ENCODE measurements at regions not wholly inside any gene's neighbourhood (a gene's known extent, or its start where the extent isn't known, plus 50 kb on each side); places are given as distances from the start of the nearest gene placed in this dataset.
A peak's percentile ranks its signal among the peaks of the same experiment; 100 is the strongest.

- no peak for TF ChIP-seq POLR2A (IDR thresholded peaks at IDR 0.05)
- no peak for TF ChIP-seq CTCF (IDR thresholded peaks at IDR 0.05)
- Histone ChIP-seq H3K4me3 (no peak overlapping the region), H3K36me3 (no peaks in the 10 kb centered on the region), H3K4me1 (no peaks in the 10 kb centered on the region), H3K9me3 (no peaks in the 10 kb centered on the region), H3K27me3 (no peaks in the 10 kb centered on the region), H3K27ac (no peak overlapping the region)
- intact Hi-C loops (cut with DNase I; ENCODE audit: low total_unique reads), result loop anchor here (10.0 kb wide), 1 partner anchor 104 kb away; the partner anchor contains the start of gene RAMP3
- DNase-seq, result no peak
Observed at GRCh38 chr7:45259227-45259596, 101.6 kb downstream of the RAMP3 start.

- DNase-seq, result peak in 1 of 2 donors; percentile 43
- Histone ChIP-seq H3K27ac (no peak overlapping the region), H3K4me1 (no peaks in the 10 kb centered on the region), H3K4me3 (no peak overlapping the region), H3K27me3 (no peaks in the 10 kb centered on the region), H3K36me3 (no peaks in the 10 kb centered on the region), H3K9me3 (no peaks in the 10 kb centered on the region)
- TF ChIP-seq POLR2A (IDR thresholded peaks at IDR 0.05) (no peak), CTCF (IDR thresholded peaks at IDR 0.05) (peak; percentile 78 to 91 (median 82))
- intact Hi-C loops (cut with DNase I; ENCODE audit: low total_unique reads), result loop anchor here (10.0 kb wide), 1 partner anchor 105 kb away; the partner anchor contains the start of gene RAMP3
Observed at GRCh38 chr7:45259966-45260646, 102.5 kb downstream of the RAMP3 start.

GRCh38 chr7:45267262-45267661 lies 109.7 kb downstream of the RAMP3 start:
- intact Hi-C loops (cut with DNase I; ENCODE audit: low total_unique reads), result no loop called here

DNA sequence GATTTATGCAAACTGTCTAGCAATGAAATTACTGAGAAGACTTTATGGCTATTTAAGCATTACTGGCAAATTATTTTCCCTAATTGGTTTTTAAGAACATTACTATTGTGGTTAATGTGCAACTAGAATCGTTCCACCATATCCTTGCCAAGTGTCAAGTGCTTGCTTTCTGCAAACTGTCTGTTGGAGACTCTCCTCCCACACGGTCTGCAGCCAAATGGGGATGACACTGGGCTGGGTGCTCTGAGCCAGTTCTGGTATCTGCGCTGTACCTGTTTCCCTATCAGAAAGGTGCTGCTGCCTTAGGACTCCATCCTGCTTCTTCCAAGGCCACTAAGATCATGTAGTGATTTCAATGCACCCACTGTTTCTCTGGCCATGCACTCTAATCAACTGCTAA lies 110.4 kb downstream of the RAMP3 start:
- no peak for DNase-seq
- intact Hi-C loops (cut with DNase I; ENCODE audit: low total_unique reads), result no loop called here
- Histone ChIP-seq H3K4me3 (no peak overlapping the region), H3K9me3 (no peaks in the 10 kb centered on the region), H3K4me1 (no peaks in the 10 kb centered on the region), H3K27me3 (no peaks in the 10 kb centered on the region), H3K27ac (no peak overlapping the region), H3K36me3 (no peaks in the 10 kb centered on the region)
- TF ChIP-seq CTCF (IDR thresholded peaks at IDR 0.05) (no peak), POLR2A (IDR thresholded peaks at IDR 0.05) (no peak)

More at GRCh38 chr7:45267262-45267661, 109.7 kb downstream of the RAMP3 start:
- DNase-seq, result no peak
- Histone ChIP-seq H3K4me1 (no peaks in the 10 kb centered on the region), H3K36me3 (no peaks in the 10 kb centered on the region), H3K9me3 (no peaks in the 10 kb centered on the region), H3K4me3 (no peak overlapping the region), H3K27me3 (no peaks in the 10 kb centered on the region), H3K27ac (no peak overlapping the region)
- no peak for TF ChIP-seq POLR2A (IDR thresholded peaks at IDR 0.05)
- no peak for TF ChIP-seq CTCF (IDR thresholded peaks at IDR 0.05)

DNA sequence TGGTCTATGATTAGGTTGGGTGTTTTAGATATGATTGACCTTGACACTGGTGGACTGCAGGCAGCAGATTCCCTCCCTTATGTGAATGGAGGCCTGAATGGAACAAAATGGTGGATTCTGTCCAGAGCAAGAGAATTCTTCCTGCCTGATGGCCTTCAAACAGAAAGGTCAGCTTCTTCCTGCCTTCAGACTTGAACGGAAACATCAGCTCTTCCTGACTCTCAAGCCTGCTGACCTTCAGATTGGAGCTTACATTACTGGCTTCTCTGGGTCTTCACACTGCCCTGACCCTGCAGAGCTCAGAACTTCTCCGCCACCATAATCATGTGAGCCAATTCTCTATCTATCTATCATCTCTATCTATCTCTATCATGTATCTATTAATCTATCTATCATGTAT lies 111.6 kb downstream of the RAMP3 start:
- DNase-seq, result no peak
- TF ChIP-seq POLR2A (IDR thresholded peaks at IDR 0.05) (no peak), CTCF (IDR thresholded peaks at IDR 0.05) (no peak)
- Histone ChIP-seq H3K4me1 (no peaks in the 10 kb centered on the region), H3K27me3 (no peaks in the 10 kb centered on the region), H3K27ac (no peak overlapping the region), H3K4me3 (no peak overlapping the region), H3K9me3 (no peaks in the 10 kb centered on the region), H3K36me3 (no peaks in the 10 kb centered on the region)
- intact Hi-C loops (cut with DNase I; ENCODE audit: low total_unique reads), result no loop called here

All from uterus (tissue), 3 donors.